Esophagus squamous epithelium (tissue), 4 donors: ENCODE measurements at regions not wholly inside any gene's neighbourhood (a gene's known extent, or its start where the extent isn't known, plus 50 kb on each side); places are given as distances from the start of the nearest gene placed in this dataset.

Source experiments
- POLR2A ChIP-seq, 4 donors: fragments of 450-650 bp; IDR thresholded peaks; one replicate each; pipeline ENCODE4 v1.6.1; 2017; ENCODE audit warnings: antibody characterized with exemption in 4 of 4, mild to moderate bottlenecking in 4 of 4, moderate library complexity in 3 of 4
- TF ChIP-seq, protein P1 (sequence below), 6 experiments: fragments of 450-650 bp in 4 of 6; fragments of 200-600 bp in 2 of 6; sonication (generic) in 2 of 6; IDR thresholded peaks; one replicate each; pipeline ENCODE4 v1.5.1; 2016 to 2019; ENCODE audit warnings: antibody characterized with exemption in 6 of 6, mild to moderate bottlenecking in 4 of 6, moderate library complexity in 4 of 6

DNA sequence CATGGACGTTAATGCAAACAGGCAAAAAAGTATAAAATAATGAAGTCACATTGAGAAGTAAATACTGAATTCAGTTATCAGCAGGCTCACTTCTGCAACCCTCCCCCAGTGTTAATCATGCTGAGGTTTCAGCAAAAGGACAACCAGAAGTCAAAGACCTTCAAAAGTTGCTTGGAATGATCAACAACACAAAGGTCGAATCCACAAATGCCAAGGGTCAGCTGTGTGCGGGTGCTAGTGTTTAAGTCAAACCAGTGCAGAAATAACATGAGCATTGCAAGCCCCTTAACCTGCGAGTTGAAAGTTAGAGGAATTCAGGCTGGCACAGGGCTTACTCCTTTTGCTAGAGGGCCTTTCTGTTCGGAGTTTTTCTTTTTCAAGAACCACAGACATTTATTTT lies 436.7 kb upstream of the SEL1L start:
- TF ChIP-seq, protein P1, sequence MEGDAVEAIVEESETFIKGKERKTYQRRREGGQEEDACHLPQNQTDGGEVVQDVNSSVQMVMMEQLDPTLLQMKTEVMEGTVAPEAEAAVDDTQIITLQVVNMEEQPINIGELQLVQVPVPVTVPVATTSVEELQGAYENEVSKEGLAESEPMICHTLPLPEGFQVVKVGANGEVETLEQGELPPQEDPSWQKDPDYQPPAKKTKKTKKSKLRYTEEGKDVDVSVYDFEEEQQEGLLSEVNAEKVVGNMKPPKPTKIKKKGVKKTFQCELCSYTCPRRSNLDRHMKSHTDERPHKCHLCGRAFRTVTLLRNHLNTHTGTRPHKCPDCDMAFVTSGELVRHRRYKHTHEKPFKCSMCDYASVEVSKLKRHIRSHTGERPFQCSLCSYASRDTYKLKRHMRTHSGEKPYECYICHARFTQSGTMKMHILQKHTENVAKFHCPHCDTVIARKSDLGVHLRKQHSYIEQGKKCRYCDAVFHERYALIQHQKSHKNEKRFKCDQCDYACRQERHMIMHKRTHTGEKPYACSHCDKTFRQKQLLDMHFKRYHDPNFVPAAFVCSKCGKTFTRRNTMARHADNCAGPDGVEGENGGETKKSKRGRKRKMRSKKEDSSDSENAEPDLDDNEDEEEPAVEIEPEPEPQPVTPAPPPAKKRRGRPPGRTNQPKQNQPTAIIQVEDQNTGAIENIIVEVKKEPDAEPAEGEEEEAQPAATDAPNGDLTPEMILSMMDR (IDR thresholded peaks at IDR 0.05), result no peak
- no peak for TF ChIP-seq POLR2A (IDR thresholded peaks at IDR 0.05)
